ENCODE measurements at regions not wholly inside any gene's neighbourhood (a gene's known extent, or its start where the extent isn't known, plus 50 kb on each side); places are given as distances from the start of the nearest gene placed in this dataset.

DNA sequence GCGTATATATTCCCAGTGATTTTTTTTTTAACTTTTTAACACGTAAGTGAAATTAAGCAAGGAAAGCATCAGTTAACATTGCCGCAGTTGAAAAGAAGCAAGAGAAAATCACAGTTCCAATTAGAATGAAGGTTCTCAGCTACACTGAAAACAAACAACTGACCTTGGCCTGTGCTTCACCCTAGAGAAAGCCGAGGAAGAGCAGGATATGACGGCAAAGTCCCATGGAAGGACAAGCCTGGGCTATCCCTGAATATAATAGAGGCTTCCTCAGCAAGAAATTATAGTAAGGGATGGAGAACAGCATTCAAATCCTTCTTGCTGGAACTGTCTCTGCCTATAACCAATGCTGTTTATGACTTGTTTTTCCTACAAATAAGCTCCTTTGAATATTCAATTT is 83.0 kb upstream of the INHBA start:
- no peaks in the 10 kb centered on the region for H3K36me3 ChIP-seq (replicated peaks)
- H3K4me3 ChIP-seq (ENCODE audit: low read depth, low read length): no peak overlapping the region
- DNase-seq: no peak
- no peaks in the 10 kb centered on the region for H3K27me3 ChIP-seq (replicated peaks)
- TF ChIP-seq, protein P1, sequence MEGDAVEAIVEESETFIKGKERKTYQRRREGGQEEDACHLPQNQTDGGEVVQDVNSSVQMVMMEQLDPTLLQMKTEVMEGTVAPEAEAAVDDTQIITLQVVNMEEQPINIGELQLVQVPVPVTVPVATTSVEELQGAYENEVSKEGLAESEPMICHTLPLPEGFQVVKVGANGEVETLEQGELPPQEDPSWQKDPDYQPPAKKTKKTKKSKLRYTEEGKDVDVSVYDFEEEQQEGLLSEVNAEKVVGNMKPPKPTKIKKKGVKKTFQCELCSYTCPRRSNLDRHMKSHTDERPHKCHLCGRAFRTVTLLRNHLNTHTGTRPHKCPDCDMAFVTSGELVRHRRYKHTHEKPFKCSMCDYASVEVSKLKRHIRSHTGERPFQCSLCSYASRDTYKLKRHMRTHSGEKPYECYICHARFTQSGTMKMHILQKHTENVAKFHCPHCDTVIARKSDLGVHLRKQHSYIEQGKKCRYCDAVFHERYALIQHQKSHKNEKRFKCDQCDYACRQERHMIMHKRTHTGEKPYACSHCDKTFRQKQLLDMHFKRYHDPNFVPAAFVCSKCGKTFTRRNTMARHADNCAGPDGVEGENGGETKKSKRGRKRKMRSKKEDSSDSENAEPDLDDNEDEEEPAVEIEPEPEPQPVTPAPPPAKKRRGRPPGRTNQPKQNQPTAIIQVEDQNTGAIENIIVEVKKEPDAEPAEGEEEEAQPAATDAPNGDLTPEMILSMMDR (IDR thresholded peaks at IDR 0.05; ENCODE audit: low read depth, low read length, missing control alignments): no peak
- no peak overlapping the region for H3K27ac ChIP-seq
- in situ Hi-C loops (cut with HindIII; ENCODE audit: low pct_ligation_motif_present, low sequenced_read_pairs): no loop called here

DNA sequence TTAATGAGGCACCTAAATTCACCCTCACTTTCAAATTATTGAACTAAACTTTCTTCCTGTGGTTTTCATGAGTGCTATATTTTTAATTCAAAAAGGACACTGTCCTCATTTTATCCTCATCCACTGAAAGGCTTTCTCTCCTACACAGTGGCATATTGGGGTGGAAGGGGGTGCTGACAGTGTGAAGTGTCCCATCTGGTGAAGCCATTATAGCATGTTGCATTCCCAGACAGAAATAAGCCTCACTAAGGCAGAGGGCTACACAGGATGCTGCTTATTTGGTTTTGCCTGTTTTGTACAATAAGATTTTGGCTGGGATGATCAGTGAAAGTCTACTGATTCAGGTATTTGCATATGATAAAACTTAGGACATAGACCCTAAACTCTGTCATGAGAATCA is 82.4 kb upstream of the INHBA start:
- Histone ChIP-seq H3K27me3 (replicated peaks) (no peaks in the 10 kb centered on the region), H3K36me3 (replicated peaks) (no peaks in the 10 kb centered on the region), H3K27ac (no peak overlapping the region), H3K4me3 (ENCODE audit: low read depth, low read length) (no peak overlapping the region)
- TF ChIP-seq, protein P1 (IDR thresholded peaks at IDR 0.05; ENCODE audit: low read depth, low read length, missing control alignments): no peak
- DNase-seq: no peak
- in situ Hi-C loops (cut with HindIII; ENCODE audit: low pct_ligation_motif_present, low sequenced_read_pairs): no loop called here

GRCh38 chr7:41779918-41780317 is 77.0 kb upstream of the INHBA start:
- no peak for DNase-seq
- Histone ChIP-seq H3K36me3 (replicated peaks) (no peaks in the 10 kb centered on the region), H3K27ac (no peak overlapping the region), H3K27me3 (replicated peaks) (no peaks in the 10 kb centered on the region), H3K4me3 (ENCODE audit: low read depth, low read length) (no peak overlapping the region)
- in situ Hi-C loops (cut with HindIII; ENCODE audit: low pct_ligation_motif_present, low sequenced_read_pairs): no loop called here
- TF ChIP-seq, protein P1 (IDR thresholded peaks at IDR 0.05; ENCODE audit: low read depth, low read length, missing control alignments): no peak

DNA sequence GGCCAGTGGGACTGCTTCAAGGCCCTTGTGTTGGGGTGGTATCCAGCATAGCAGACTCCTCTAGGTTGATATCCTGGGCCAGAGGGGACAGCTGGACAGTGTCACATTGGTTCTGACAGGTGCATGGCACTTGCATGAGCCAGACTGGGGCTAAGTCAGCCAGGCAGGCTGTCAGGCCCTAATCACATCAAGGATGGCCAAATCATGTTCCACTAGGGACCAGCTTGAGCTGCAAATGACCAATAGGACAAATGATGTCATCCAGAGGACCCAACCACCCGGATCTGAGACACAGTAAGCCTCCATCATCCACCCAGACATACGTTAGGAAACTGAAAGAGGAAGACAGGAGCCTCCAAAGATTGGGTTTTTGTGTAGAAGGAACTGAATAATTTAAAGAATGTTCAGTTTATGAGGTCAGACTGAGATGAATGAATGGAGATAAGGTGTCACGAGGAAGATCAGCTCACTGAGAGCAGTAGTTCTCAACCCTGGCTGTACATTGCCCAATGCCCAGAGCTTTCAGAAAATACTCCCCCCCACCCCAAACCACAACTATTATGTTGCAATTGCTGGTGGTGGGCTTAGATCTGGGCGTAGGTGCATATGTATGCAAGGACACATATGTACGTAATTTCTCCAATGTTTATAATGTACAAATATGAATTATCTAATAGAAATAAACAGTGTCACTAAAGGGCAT is 75.2 kb upstream of the INHBA start:
- Histone ChIP-seq H3K27ac (no peak overlapping the region), H3K4me3 (ENCODE audit: low read depth, low read length) (no peak overlapping the region), H3K36me3 (replicated peaks) (no peaks in the 10 kb centered on the region), H3K27me3 (replicated peaks) (no peaks in the 10 kb centered on the region)
- in situ Hi-C loops (cut with HindIII; ENCODE audit: low pct_ligation_motif_present, low sequenced_read_pairs): no loop called here
- TF ChIP-seq, protein P1 (IDR thresholded peaks at IDR 0.05; ENCODE audit: low read depth, low read length, missing control alignments): no peak
- no peak for DNase-seq

- H3K36me3 ChIP-seq (replicated peaks): no peaks in the 10 kb centered on the region
- no peaks in the 10 kb centered on the region for H3K27me3 ChIP-seq (replicated peaks)
- no peak overlapping the region for H3K27ac ChIP-seq
- H3K4me3 ChIP-seq (ENCODE audit: low read depth, low read length): no peak overlapping the region
- no peak for DNase-seq
- in situ Hi-C loops (cut with HindIII; ENCODE audit: low pct_ligation_motif_present, low sequenced_read_pairs): no loop called here
- TF ChIP-seq, protein P1 (IDR thresholded peaks at IDR 0.05; ENCODE audit: low read depth, low read length, missing control alignments): no peak
Measured at GRCh38 chr7:41774966-41775365, 72.1 kb upstream of the INHBA start.

DNA sequence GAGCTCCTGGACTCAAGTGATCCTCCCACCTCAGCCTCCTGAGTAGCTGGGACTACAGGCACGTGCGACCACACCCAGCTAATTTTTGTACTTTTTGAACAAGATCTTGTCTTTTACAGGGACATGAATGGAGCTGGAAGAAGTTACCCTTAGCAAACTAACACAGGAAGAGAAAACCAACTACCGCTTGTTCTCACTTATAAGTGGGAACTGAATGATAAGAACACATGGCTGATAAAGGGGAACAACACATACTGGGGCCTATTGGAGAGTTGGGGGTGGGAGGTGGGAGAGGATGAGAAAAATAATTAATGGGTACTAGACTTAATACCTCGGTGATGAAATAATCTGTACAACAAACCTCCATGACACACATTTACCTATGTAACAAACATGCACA is 70.9 kb upstream of the INHBA start:
- TF ChIP-seq, protein P1 (IDR thresholded peaks at IDR 0.05; ENCODE audit: low read depth, low read length, missing control alignments): no peak
- no peak for DNase-seq
- in situ Hi-C loops (cut with HindIII; ENCODE audit: low pct_ligation_motif_present, low sequenced_read_pairs): no loop called here
- H3K27me3 ChIP-seq (replicated peaks): no peaks in the 10 kb centered on the region
- no peaks in the 10 kb centered on the region for H3K36me3 ChIP-seq (replicated peaks)
- no peak overlapping the region for H3K4me3 ChIP-seq (ENCODE audit: low read depth, low read length)
- no peak overlapping the region for H3K27ac ChIP-seq

All from brain microvascular endothelial cell (primary cell).